NB4 (cell line): ENCODE measurements at regions not wholly inside any gene's neighbourhood (a gene's known extent, or its start where the extent isn't known, plus 50 kb on each side); places are given as distances from the start of the nearest gene placed in this dataset.

Source experiments
- DNase-seq: peaks from one replicate; pipeline ENCODE4 v3.0.0; 2010; ENCODE audit warnings: low read depth
- H3K4me3 ChIP-seq: one replicate; pipeline ENCODE4 v1.5.1; 2011; ENCODE audit warnings: mild to moderate bottlenecking, low read depth, low read length, moderate library complexity
- CTCF ChIP-seq: IDR thresholded peaks from one replicate; pipeline ENCODE4 v1.5.1; 2012; ENCODE audit warnings: low read depth, low read length
- MAX ChIP-seq: IDR thresholded peaks from 2 replicates; pipeline ENCODE4 v1.6.1; 2011; ENCODE audit warnings: low read depth, low read length
- MYC ChIP-seq: IDR thresholded peaks from 2 replicates; pipeline ENCODE4 v1.6.1; 2011; ENCODE audit warnings: low read depth, low read length
- POLR2A ChIP-seq: IDR thresholded peaks from 2 replicates; pipeline ENCODE4 v1.6.1; 2011; ENCODE audit warnings: mild to moderate bottlenecking; ENCODE audit not compliant: insufficient read length; ENCODE audit errors: extremely low read depth

GRCh38 chr5:4254736-4255135, 659.1 kb downstream of the IRX1 start:
- H3K4me3 ChIP-seq: no peak overlapping the region
- TF ChIP-seq POLR2A: no peak
- no peak for TF ChIP-seq MYC
- TF ChIP-seq CTCF: no peak
- DNase-seq: no peak

DNA sequence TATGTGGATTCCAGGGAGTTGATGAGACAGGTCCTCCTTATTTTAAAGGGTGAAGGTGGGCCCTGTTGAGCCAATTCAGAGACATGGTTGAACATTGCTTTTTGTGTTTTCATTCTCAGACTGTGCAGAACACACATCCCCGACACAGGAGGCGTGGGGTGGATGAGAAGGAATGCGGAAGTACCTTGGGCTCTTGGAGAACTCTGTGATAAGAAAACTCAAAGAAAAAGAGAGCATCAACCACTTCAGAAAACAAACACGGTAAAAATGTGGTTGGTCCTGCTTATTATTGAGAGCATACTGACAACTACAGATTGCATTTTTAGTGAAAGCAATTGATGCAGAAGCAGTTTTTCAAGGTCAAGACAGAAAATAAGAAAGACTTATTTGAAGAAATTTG, 659.8 kb downstream of the IRX1 start:
- no peak overlapping the region for H3K4me3 ChIP-seq
- TF ChIP-seq CTCF (no peak), MYC (no peak), POLR2A (no peak), MAX (no peak)
- no peak for DNase-seq

GRCh38 chr5:4258170-4258569, 662.5 kb downstream of the IRX1 start:
- DNase-seq: no peak
- TF ChIP-seq CTCF (no peak), MYC (no peak), POLR2A (no peak), MAX (no peak)
- H3K4me3 ChIP-seq: no peak overlapping the region

- DNase-seq: no peak
- TF ChIP-seq MYC: no peak
- no peak for TF ChIP-seq CTCF
- TF ChIP-seq MAX: no peak
- no peak for TF ChIP-seq POLR2A
- H3K4me3 ChIP-seq: no peak overlapping the region
These were observed 675.6 kb downstream of the IRX1 start for GRCh38 chr5:4271193-4271592.

- TF ChIP-seq MYC (no peak), MAX (no peak), POLR2A (no peak), CTCF (no peak)
- no peak overlapping the region for H3K4me3 ChIP-seq
- DNase-seq: no peak
These were observed 679.6 kb downstream of the IRX1 start for GRCh38 chr5:4275232-4275631.

GRCh38 chr5:4294878-4295277, 699.2 kb downstream of the IRX1 start:
- H3K4me3 ChIP-seq: no peak overlapping the region
- DNase-seq: no peak
- TF ChIP-seq MAX (no peak), POLR2A (no peak), MYC (no peak), CTCF (no peak)
